Ovary (tissue), 7 donors: ENCODE measurements at regions not wholly inside any gene's neighbourhood (a gene's known extent, or its start where the extent isn't known, plus 50 kb on each side); places are given as distances from the start of the nearest gene placed in this dataset.
"Not testable (repeated sequence)": the region's sequence is repeated elsewhere in the genome, so short reads cannot be mapped to it uniquely, and the experiment has no call there.

ENCODE experiments used
- DNase-seq, 5 donors: peaks; one replicate each; pipeline ENCODE4 v3.0.0-alpha.2; 2019 to 2020
- H3K27ac ChIP-seq, 2 donors: fragments of 200-600 bp; one replicate each; pipeline versions ENCODE4 v1.5.1 to v1.8.0; 2019 to 2022
- H3K27me3 ChIP-seq: fragments of 200-600 bp; one replicate; pipeline ENCODE4 v1.8.0; 2022
- H3K36me3 ChIP-seq: fragments of 200-600 bp; sonication (generic); one replicate; pipeline ENCODE4 v1.5.1; 2019
- H3K4me1 ChIP-seq: one replicate; pipeline ENCODE4 v1.8.1; 2013; ENCODE audit warnings: mild to moderate bottlenecking, moderate library complexity; ENCODE audit not compliant: insufficient read depth
- H3K4me3 ChIP-seq: fragments of 200-600 bp; sonication (generic); one replicate; pipeline ENCODE4 v1.5.1; 2017
- H3K9me3 ChIP-seq, 2 donors: fragments of 200-600 bp in 1 of 2; sonication (generic) in 1 of 2; one replicate each; pipeline versions ENCODE4 v1.5.1 to v1.8.1; 2013 to 2019; ENCODE audit warnings: mild to moderate bottlenecking in 1 of 2, moderate library complexity in 1 of 2
- EP300 ChIP-seq: sonication (generic); formaldehyde crosslinking; IDR thresholded peaks from one replicate; pipeline ENCODE4 v1.6.1; 2017; ENCODE audit warnings: antibody characterized with exemption
- POLR2A ChIP-seq: fragments of 450-650 bp; IDR thresholded peaks from one replicate; pipeline ENCODE4 v1.6.1; 2017; ENCODE audit warnings: antibody characterized with exemption, mild to moderate bottlenecking, moderate library complexity
- WGBS, 3 donors: extraction: QIAGEN DNeasy Blood & Tissue Kit in 1 of 3; methylation state at CpG; one replicate each; pipeline versions ENCODE4 v1.1.5 to v1.1.7; 2013 to 2017; 5-methylcytosine and 5-hydroxymethylcytosine counted together
- intact Hi-C, 4 donors: fragments of 100-400 bp; cut with DNase I; formaldehyde crosslinking; loops; one replicate each; pipeline versions ENCODE4 v1.11.0 to v1.15.1; 2022 to 2023
- TF ChIP-seq, protein P1 (sequence below), 3 donors: fragments of 450-650 bp in 2 of 3; fragments of 200-600 bp in 1 of 3; IDR thresholded peaks; one replicate each; pipeline versions ENCODE4 v1.5.1 to v1.8.0; 2016 to 2022; ENCODE audit warnings: antibody characterized with exemption in 3 of 3, mild to moderate bottlenecking in 1 of 3
- donor health status: DM: no; HTN: no; CAD: no; lungs with moderate emphysema.
- donor health status: DM: no; HTN: no; CAD: no.
- donor health status: Bipolar disorder and iron deficiency.
- donor health status: DM: no; HTN: no; CAD: no.
- donor health status: DM: yes; HTN: yes; CAD: no.

DNA sequence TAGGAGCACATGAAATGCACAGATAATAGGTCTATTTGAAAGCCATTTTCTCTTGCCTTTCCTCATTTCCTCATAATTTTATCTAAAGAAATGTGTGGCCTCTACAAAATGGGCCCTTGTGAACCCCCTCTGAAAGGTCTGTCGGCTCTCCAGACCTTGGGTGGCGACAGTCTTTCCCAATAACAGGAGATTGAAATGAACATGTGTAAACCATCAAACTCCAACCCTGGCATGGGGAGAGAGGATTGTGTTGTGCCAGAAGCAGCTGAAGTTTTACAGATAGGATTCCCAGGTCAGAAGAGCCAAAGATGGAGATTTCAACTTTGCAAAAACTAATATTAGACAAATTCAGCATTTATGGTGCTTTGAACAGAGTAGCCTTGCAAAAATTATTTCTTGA is 277.1 kb upstream of the ECI2 start:
- no peaks in the 10 kb centered on the region for H3K36me3 ChIP-seq
- H3K9me3 ChIP-seq = no peaks in the 10 kb centered on the region
- no peak for TF ChIP-seq POLR2A
- no peak for DNase-seq
- intact Hi-C loops = no loop called here
- H3K4me3 ChIP-seq = no peak overlapping the region
- 72 to 89% (median 73%) methylated on average over 2 of the region's 2 CpGs for WGBS, 3 donors
- no peaks in the 10 kb centered on the region for H3K4me1 ChIP-seq
- no peak overlapping the region for H3K27ac ChIP-seq
- H3K27me3 ChIP-seq = no peaks in the 10 kb centered on the region

DNA sequence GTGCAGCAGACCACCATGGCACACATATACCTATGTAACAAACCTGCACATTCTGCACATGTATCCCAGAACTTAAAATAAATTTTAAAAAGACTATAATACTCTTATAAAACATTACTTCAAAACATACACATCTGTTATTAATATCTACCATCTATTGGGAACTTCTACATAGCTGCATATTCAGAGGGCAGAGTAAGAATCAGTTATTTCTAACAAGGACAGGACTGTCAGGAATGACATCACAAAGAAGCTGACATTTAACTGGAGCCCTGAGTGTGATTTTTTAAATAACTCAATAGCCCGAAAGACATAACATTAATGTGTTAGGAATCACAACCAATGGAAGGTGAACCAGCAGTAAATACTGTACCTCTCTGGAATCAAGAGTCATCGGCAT is 276.7 kb upstream of the ECI2 start:
- no peak overlapping the region for H3K27ac ChIP-seq
- no peaks in the 10 kb centered on the region for H3K36me3 ChIP-seq
- H3K4me1 ChIP-seq = no peaks in the 10 kb centered on the region
- H3K4me3 ChIP-seq = no peak overlapping the region
- no peaks in the 10 kb centered on the region for H3K9me3 ChIP-seq
- TF ChIP-seq EP300 (no peak), POLR2A (no peak)
- TF ChIP-seq, protein P1, sequence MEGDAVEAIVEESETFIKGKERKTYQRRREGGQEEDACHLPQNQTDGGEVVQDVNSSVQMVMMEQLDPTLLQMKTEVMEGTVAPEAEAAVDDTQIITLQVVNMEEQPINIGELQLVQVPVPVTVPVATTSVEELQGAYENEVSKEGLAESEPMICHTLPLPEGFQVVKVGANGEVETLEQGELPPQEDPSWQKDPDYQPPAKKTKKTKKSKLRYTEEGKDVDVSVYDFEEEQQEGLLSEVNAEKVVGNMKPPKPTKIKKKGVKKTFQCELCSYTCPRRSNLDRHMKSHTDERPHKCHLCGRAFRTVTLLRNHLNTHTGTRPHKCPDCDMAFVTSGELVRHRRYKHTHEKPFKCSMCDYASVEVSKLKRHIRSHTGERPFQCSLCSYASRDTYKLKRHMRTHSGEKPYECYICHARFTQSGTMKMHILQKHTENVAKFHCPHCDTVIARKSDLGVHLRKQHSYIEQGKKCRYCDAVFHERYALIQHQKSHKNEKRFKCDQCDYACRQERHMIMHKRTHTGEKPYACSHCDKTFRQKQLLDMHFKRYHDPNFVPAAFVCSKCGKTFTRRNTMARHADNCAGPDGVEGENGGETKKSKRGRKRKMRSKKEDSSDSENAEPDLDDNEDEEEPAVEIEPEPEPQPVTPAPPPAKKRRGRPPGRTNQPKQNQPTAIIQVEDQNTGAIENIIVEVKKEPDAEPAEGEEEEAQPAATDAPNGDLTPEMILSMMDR (IDR thresholded peaks at IDR 0.05) = no peak
- no peaks in the 10 kb centered on the region for H3K27me3 ChIP-seq
- no peak for DNase-seq
- 42 to 46% (median 43%) methylated on average over 2 of the region's 2 CpGs for WGBS, 3 donors
- intact Hi-C loops = no loop called here

DNA sequence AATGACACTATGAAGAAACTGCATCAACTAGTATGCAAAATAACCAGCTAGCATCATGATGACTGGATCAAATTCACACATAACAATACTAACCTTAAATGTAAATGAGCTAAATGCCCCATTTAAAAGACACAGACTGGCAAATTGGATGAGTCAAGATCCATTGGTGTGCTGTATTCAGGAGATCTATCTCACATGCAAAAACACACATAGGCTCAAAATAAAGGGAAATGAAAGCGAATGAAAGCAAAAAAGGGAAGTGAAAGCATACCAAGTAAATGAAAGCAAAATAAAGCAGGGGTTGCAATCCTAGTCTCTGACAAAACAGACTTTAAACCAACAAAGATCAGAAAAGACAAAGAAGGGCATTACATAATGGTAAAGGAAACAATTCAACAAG is 272.3 kb upstream of the ECI2 start:
- H3K27ac ChIP-seq, intact Hi-C loops, DNase-seq, H3K4me1 ChIP-seq, H3K4me3 ChIP-seq, H3K9me3 ChIP-seq, H3K36me3 ChIP-seq, H3K27me3 ChIP-seq: not testable (repeated sequence)
- 81 to 97% (median 86%) methylated on average over 1 of the region's 1 CpG for WGBS, 3 donors

DNA sequence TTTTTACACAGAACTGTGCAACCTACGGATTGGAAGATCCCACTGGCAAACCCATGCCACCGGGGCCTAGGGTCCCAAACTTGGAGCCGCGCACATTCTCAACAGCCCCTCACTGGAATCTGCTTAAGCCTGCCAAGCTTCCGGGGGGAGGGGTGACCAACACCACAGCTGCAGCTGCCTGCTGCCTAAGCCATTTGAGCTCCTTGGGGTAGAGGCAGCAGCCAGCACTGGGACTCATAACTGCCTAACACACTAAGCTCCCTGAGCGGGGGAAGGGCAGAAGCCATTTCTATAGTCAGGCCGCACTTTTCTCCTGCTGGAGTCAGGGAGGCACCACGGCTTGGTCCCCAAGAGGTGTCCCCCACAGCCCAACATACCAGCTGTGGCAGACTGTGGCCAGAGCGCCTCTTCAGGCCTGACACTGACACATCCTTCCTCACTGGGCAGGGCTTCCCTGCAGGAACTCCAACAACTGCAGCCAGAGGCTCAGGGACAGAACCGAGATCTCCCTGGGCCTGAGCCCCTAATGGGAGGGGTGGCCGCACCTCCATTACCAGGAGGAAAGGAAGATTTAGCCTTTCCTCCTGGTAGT is 270.3 kb upstream of the ECI2 start:
- no peak overlapping the region for H3K27ac ChIP-seq
- intact Hi-C loops = no loop called here
- TF ChIP-seq EP300 (no peak), POLR2A (no peak)
- TF ChIP-seq, protein P1 (IDR thresholded peaks at IDR 0.05) = no peak

DNA sequence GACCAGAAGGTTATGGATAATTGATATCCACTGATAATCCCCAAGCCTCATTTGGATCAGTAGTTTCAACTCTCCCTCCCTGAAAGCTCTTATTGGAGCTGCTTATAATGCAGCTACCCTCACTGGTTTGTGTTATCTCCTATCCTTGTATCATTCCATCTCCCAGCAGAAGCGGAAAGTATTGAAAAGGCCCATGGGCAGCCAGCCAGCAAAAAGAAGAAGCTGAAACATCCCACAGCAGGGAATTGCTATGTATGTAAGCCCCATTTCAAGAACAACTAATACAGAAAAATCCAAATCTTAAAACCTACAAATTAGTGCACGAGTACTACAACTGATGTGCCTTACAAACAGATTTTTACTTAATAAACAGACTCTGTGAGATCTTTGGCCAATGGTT is 269.0 kb upstream of the ECI2 start:
- Histone ChIP-seq H3K4me3 (no peak overlapping the region), H3K4me1 (peaks cover 4% of the 10 kb centered on the region), H3K36me3 (no peaks in the 10 kb centered on the region), H3K9me3 (no peaks in the 10 kb centered on the region), H3K27me3 (no peaks in the 10 kb centered on the region), H3K27ac (no peak overlapping the region)
- TF ChIP-seq, protein P1 (IDR thresholded peaks at IDR 0.05) = no peak
- TF ChIP-seq EP300 (no peak), POLR2A (no peak)
- DNase-seq = no peak
- 79 to 91% (median 82%) methylated on average over 2 of the region's 2 CpGs for WGBS, 3 donors
- intact Hi-C loops = no loop called here

More for the DNA sequence above, 270.3 kb upstream of the ECI2 start:
- 65 to 81% (median 73%) methylated on average over 11 of the region's 11 CpGs for WGBS, 3 donors
- Histone ChIP-seq H3K9me3 (no peaks in the 10 kb centered on the region), H3K36me3 (no peaks in the 10 kb centered on the region), H3K4me1 (peaks cover 4% of the 10 kb centered on the region), H3K4me3 (no peak overlapping the region), H3K27me3 (no peaks in the 10 kb centered on the region)
- DNase-seq = no peak
